MCF 10A (cell line): ENCODE measurements at regions not wholly inside any gene's neighbourhood (a gene's known extent, or its start where the extent isn't known, plus 50 kb on each side); places are given as distances from the start of the nearest gene placed in this dataset.

Experiments used
- BruUV-seq: library from RNA; stranded (reverse); fragments of 400-500 nt; replicated peaks from 2 replicates; lab custom pipeline; 2021; lab: Mats Ljungman, UMichigan
- CTCF ChIA-PET: fragments of 300-600 bp; sonication (Branson Sonifier 250); formaldehyde crosslinking; extraction: SDS; loops from one replicate; lab custom pipeline; 2021; ENCODE audit warnings: antibody characterized with exemption, inconsistent platforms; lab: Yijun Ruan, JAX
- POLR2A ChIA-PET: fragments of 300-600, 350-650 bp; sonication (Branson Sonifier 250); formaldehyde crosslinking; extraction: SDS; loops from one replicate; lab custom pipeline; 2020; ENCODE audit warnings: antibody characterized with exemption, inconsistent platforms; lab: Yijun Ruan, JAX
- DNase-seq: peaks from one replicate; pipeline ENCODE4 v3.0.0-alpha.2; 2018; ENCODE audit not compliant: unreplicated experiment
- H3K27ac Mint-ChIP-seq: one replicate; pipeline ENCODE4 v1.8.0; 2022; ENCODE audit warnings: mild to moderate bottlenecking, low read depth, mixed read lengths; ENCODE audit not compliant: unreplicated experiment
- H3K27me3 Mint-ChIP-seq: one replicate; pipeline ENCODE4 v1.8.0; 2022; ENCODE audit warnings: mixed read lengths; ENCODE audit not compliant: insufficient read depth, unreplicated experiment
- H3K36me3 Mint-ChIP-seq: one replicate; pipeline ENCODE4 v1.8.0; 2022; ENCODE audit warnings: mild to moderate bottlenecking, moderate library complexity, mixed read lengths; ENCODE audit not compliant: insufficient read depth, unreplicated experiment
- H3K4me1 Mint-ChIP-seq: one replicate; pipeline ENCODE4 v1.8.0; 2022; ENCODE audit warnings: mixed read lengths; ENCODE audit not compliant: insufficient read depth, unreplicated experiment
- H3K4me3 Mint-ChIP-seq: one replicate; pipeline ENCODE4 v1.8.0; 2022; ENCODE audit warnings: mild to moderate bottlenecking, moderate library complexity, mixed read lengths; ENCODE audit not compliant: unreplicated experiment
- H3K9me3 Mint-ChIP-seq: one replicate; pipeline ENCODE4 v1.8.0; 2022; ENCODE audit warnings: mixed read lengths; ENCODE audit not compliant: unreplicated experiment
- CTCF ChIP-seq: fragments of 200-600 bp; IDR thresholded peaks from one replicate; pipeline ENCODE4 v1.8.0; 2022; ENCODE audit warnings: antibody characterized with exemption, mild to moderate bottlenecking; ENCODE audit not compliant: unreplicated experiment
- intact Hi-C: fragments of 100-400 bp; cut with micrococcal nuclease; formaldehyde crosslinking; loops from 2 replicates; pipeline ENCODE4 v1.14.1; 2022

DNA sequence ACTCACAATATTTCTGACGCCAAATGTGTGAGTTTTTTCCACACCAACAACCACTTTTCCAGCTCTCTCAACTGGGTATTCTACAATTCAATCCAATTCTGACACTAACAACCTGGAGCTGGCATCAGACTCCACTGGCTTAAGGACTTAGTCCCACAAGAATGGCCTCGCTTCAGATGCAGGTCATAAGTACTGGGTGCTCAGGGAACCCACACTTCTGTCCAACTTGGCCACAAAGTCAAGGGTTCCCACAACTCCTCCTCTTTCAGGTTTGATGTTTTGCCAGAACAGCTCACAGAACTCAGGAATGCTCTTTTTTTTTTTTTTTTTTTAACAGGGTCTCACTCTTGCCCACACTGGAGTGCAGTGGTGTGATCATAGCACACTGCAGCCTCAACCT is 56.1 kb upstream of the TMC5 start:
- intact Hi-C loops, result no loop called here
- no TSS peak for BruUV-seq
- no peaks in the 10 kb centered on the region for H3K4me1 Mint-ChIP-seq
- no peaks in the 10 kb centered on the region for H3K9me3 Mint-ChIP-seq
- no peak overlapping the region for H3K4me3 Mint-ChIP-seq
- no peak overlapping the region for H3K27ac Mint-ChIP-seq
- TF ChIP-seq CTCF, result no peak
- no peak for DNase-seq
- no peaks in the 10 kb centered on the region for H3K36me3 Mint-ChIP-seq
- ChIA-PET POLR2A (no interaction called here), CTCF (interaction anchor here (0.6 to 5.7 kb wide), 3 partner anchors 14 to 275 kb away, joined by 3 to 34 read pairs (median 5); no protein-coding TSS in a partner anchor)
- no peaks in the 10 kb centered on the region for H3K27me3 Mint-ChIP-seq

- no peaks in the 10 kb centered on the region for H3K4me1 Mint-ChIP-seq
- no peaks in the 10 kb centered on the region for H3K27me3 Mint-ChIP-seq
- no peak overlapping the region for H3K27ac Mint-ChIP-seq
- no peak for DNase-seq
- no peaks in the 10 kb centered on the region for H3K36me3 Mint-ChIP-seq
- no peak overlapping the region for H3K4me3 Mint-ChIP-seq
- no peak for TF ChIP-seq CTCF
- CTCF ChIA-PET, result interaction anchor here (0.6 to 1.0 kb wide), 5 partner anchors 19 to 263 kb away, joined by 3 to 5 read pairs (median 5); no protein-coding TSS in a partner anchor
- BruUV-seq, result no TSS peak
- intact Hi-C loops, result no loop called here
- POLR2A ChIA-PET, result no interaction called here
- H3K9me3 Mint-ChIP-seq, result no peaks in the 10 kb centered on the region
These were observed 53.9 kb upstream of the TMC5 start for GRCh38 chr16:19363740-19364139.

DNA sequence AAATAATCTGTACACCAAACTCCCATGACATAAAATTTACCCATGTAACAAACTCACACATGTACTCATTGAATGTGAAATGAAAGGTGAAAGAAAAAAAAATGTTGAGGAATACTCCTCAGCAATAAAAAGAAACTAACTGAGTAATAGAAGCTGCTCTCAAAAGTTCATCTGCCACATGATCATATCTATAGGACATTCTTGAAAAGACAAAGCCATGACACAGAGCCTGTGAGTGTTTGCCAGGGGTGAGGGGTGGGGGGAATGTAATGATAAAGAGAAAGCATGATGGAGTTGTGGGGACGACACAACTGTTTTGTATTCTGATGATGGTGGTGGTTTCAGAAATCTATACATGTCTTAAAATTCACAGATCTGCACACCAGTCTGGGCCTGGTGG is 52.2 kb upstream of the TMC5 start:
- H3K9me3 Mint-ChIP-seq, result no peaks in the 10 kb centered on the region
- ChIA-PET POLR2A (interaction anchor here (0.9 kb wide), 1 partner anchor 81 kb away, joined by 3 read pairs; no protein-coding TSS in a partner anchor), CTCF (interaction anchor here (0.6 to 1.5 kb wide), 8 partner anchors 9 to 279 kb away, joined by 3 to 4 read pairs (median 3); no protein-coding TSS in a partner anchor)
- no TSS peak for BruUV-seq
- DNase-seq, result no peak
- H3K4me1 Mint-ChIP-seq, result no peaks in the 10 kb centered on the region
- H3K4me3 Mint-ChIP-seq, result no peak overlapping the region
- H3K36me3 Mint-ChIP-seq, result no peaks in the 10 kb centered on the region
- TF ChIP-seq CTCF, result no peak
- no peaks in the 10 kb centered on the region for H3K27me3 Mint-ChIP-seq
- intact Hi-C loops, result no loop called here
- H3K27ac Mint-ChIP-seq, result no peak overlapping the region

DNA sequence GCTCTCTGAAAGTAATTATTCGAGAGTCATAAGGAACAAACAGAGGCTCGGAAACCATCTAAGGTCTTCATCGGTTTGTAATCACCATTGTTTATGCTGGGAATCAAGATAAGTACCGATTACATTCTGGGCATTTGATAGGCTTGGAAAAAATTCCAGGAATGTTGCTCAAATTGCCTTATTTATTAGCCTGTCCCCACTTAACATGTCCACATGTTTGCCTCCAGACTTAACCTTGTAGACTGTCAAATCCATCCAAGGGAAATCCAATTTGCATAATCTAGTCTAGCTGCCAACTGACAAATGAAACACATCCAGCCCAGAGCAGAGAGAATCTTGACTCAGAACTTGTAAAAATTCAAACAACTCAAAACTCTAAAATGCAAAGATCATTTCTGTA is 51.3 kb upstream of the TMC5 start:
- TF ChIP-seq CTCF, result no peak
- no TSS peak for BruUV-seq
- Mint-ChIP-seq H3K9me3 (no peaks in the 10 kb centered on the region), H3K4me1 (no peaks in the 10 kb centered on the region), H3K36me3 (no peaks in the 10 kb centered on the region), H3K27ac (no peak overlapping the region), H3K27me3 (no peaks in the 10 kb centered on the region), H3K4me3 (no peak overlapping the region)
- no peak for DNase-seq
- ChIA-PET POLR2A (no interaction called here), CTCF (interaction anchor here (0.7 to 1.5 kb wide), 2 partner anchors 187 to 256 kb away, joined by 3 to 4 read pairs; no protein-coding TSS in a partner anchor)
- intact Hi-C loops, result no loop called here
